D721Med (cell line): ENCODE measurements at regions not wholly inside any gene's neighbourhood (a gene's known extent, or its start where the extent isn't known, plus 50 kb on each side); places are given as distances from the start of the nearest gene placed in this dataset.
"Not testable (repeated sequence)": the region's sequence is repeated elsewhere in the genome, so short reads cannot be mapped to it uniquely, and the experiment has no call there.

ENCODE experiments used
- DNase-seq: peaks from one replicate; pipeline ENCODE4 v3.0.0; 2011; ENCODE audit warnings: low spot score; ENCODE audit not compliant: insufficient read length
- FAIRE-seq: peaks from 2 replicates; lab custom pipeline; 2011; peaks lifted over from hg19 to GRCh38; lab: Jason Lieb, UNC
- CTCF ChIP-seq: IDR thresholded peaks from 2 replicates; pipeline ENCODE4 v1.5.1; 2012; ENCODE audit warnings: mild to moderate bottlenecking, control low read depth; ENCODE audit not compliant: insufficient read depth; ENCODE audit errors: missing control alignments

GRCh38 chr14:86915406-86915805 lies 1077.6 kb downstream of the GALC start:
- FAIRE-seq = no peak

GRCh38 chr14:86912709-86913108 lies 1080.3 kb downstream of the GALC start:
- no peak for TF ChIP-seq CTCF
- FAIRE-seq (no peak), DNase-seq (no peak)

More at GRCh38 chr14:86915406-86915805, 1077.6 kb downstream of the GALC start:
- TF ChIP-seq CTCF = no peak
- DNase-seq = no peak

GRCh38 chr14:86911486-86911885 lies 1081.5 kb downstream of the GALC start:
- no peak for FAIRE-seq
- TF ChIP-seq CTCF = no peak
- DNase-seq = no peak

- DNase-seq, FAIRE-seq: not testable (repeated sequence)
These were observed 1087.5 kb downstream of the GALC start for GRCh38 chr14:86905386-86905926.

- TF ChIP-seq CTCF = no peak
- FAIRE-seq (no peak), DNase-seq (no peak)
These were observed 1090.6 kb downstream of the GALC start for GRCh38 chr14:86902176-86902950.

GRCh38 chr14:86897704-86898513 lies 1095.1 kb downstream of the GALC start:
- TF ChIP-seq CTCF = no peak
- DNase-seq (no peak), FAIRE-seq (no peak)

- DNase-seq = no peak
- no peak for FAIRE-seq
- TF ChIP-seq CTCF = no peak
These were observed 1095.8 kb downstream of the GALC start for GRCh38 chr14:86897224-86897623.
